ENCODE measurements at regions not wholly inside any gene's neighbourhood (a gene's known extent, or its start where the extent isn't known, plus 50 kb on each side); places are given as distances from the start of the nearest gene placed in this dataset.
"Not testable (repeated sequence)": the region's sequence is repeated elsewhere in the genome, so short reads cannot be mapped to it uniquely, and the experiment has no call there.

DNA sequence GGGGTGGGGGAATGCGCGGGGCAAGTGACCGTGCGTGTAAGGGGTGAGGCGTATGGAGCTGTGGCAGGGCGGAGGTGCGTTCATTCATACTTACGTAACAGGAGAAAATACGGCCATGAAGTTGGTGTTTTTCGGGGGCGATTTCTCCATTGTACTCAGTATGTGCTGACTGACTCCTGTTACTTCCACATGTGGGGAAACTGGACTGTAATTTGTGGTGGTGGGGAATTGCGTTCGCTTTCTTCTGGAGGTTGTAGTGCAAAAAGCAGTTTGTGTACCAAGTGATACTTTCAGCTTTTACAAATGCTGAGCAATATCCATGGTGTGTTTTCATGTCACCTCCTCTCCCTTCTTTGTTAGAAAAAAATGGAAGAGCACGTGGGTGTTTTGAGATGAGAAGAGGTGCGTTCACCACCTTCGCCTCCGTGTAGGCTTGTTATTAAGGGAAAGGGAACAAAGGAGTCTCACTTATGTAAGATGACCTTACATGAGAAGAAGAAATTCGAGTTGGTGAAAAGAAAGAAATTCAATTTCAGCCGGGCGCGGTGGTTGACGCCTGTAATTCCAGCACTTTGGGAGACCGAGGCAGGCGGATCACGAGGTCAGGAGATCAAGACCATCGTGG lies 181.1 kb upstream of the NOTCH2NLA start:
- TF ChIP-seq, protein P1, sequence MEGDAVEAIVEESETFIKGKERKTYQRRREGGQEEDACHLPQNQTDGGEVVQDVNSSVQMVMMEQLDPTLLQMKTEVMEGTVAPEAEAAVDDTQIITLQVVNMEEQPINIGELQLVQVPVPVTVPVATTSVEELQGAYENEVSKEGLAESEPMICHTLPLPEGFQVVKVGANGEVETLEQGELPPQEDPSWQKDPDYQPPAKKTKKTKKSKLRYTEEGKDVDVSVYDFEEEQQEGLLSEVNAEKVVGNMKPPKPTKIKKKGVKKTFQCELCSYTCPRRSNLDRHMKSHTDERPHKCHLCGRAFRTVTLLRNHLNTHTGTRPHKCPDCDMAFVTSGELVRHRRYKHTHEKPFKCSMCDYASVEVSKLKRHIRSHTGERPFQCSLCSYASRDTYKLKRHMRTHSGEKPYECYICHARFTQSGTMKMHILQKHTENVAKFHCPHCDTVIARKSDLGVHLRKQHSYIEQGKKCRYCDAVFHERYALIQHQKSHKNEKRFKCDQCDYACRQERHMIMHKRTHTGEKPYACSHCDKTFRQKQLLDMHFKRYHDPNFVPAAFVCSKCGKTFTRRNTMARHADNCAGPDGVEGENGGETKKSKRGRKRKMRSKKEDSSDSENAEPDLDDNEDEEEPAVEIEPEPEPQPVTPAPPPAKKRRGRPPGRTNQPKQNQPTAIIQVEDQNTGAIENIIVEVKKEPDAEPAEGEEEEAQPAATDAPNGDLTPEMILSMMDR (IDR thresholded peaks at IDR 0.05) = not testable (repeated sequence)
- not testable (repeated sequence) for TF ChIP-seq POLR2A (IDR thresholded peaks at IDR 0.05)
